ENCODE measurements at regions not wholly inside any gene's neighbourhood (a gene's known extent, or its start where the extent isn't known, plus 50 kb on each side); places are given as distances from the start of the nearest gene placed in this dataset.

GRCh38 chr12:58086930-58087329 lies 145.6 kb downstream of the ATP23 start:
- TF ChIP-seq EZH2phosphoT487 (IDR thresholded peaks at IDR 0.05; ENCODE audit: low read depth): no peak
- TF ChIP-seq CTCF (IDR thresholded peaks at IDR 0.05; ENCODE audit: low read depth, low read length): no peak
- H3K4me3 ChIP-seq (ENCODE audit: low read length): no peak overlapping the region
- H3K27ac ChIP-seq (ENCODE audit: low read length): no peak overlapping the region
- no peaks in the 10 kb centered on the region for H3K79me2 ChIP-seq (ENCODE audit: low read length)
- no peaks in the 10 kb centered on the region for H3K9me3 ChIP-seq (ENCODE audit: insufficient read depth, low read length)
- H4K20me1 ChIP-seq (ENCODE audit: insufficient read depth, low read length): no peaks in the 10 kb centered on the region
- no peak overlapping the region for H3K9ac ChIP-seq (ENCODE audit: low read length)
- H3K4me1 ChIP-seq (ENCODE audit: low read length): no peaks in the 10 kb centered on the region
- no peaks in the 10 kb centered on the region for H3K36me3 ChIP-seq (replicated peaks; ENCODE audit: low read depth, low read length)
- no peak overlapping the region for H3K4me2 ChIP-seq (ENCODE audit: low read length)
- H3K27me3 ChIP-seq (ENCODE audit: low read depth, low read length): no peaks in the 10 kb centered on the region
- no peak overlapping the region for H2AFZ ChIP-seq (ENCODE audit: low read depth, low read length)

DNA sequence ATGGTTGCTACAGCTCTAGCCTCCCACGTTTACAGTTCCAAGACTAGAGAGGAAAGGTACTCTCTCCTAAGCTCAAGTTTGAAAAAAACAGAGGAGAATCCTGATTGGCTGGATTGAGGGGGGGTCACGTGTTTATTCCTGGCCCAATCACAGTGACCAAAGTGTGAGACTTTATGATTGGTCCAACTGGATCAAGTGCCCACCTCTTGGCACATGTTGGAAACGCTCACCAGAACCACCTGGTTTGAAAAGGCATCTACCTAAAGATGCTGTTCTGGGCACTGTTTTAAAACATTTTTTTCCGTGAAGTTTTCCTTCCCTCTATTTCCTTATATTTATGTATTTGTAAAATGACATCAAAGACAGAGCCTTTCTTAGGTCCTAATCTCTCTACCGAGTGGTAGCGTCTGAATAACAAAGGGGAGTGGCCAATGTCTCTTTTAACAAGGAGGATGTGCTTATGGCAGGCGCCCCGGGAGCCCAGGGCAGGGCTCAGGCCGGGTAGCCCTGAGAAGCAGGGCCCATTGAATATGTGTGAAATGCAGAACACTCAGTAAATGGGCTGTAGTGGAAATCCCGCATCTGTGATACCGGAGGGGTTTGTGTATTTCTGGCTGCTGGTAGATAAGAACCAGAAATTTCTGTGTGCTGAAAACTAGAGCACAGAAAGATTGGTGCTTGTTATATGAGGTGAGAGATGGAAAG lies 146.2 kb downstream of the ATP23 start:
- Histone ChIP-seq H3K27me3 (ENCODE audit: low read depth, low read length) (no peaks in the 10 kb centered on the region), H4K20me1 (ENCODE audit: insufficient read depth, low read length) (no peaks in the 10 kb centered on the region), H3K36me3 (replicated peaks; ENCODE audit: low read depth, low read length) (no peaks in the 10 kb centered on the region), H3K4me1 (ENCODE audit: low read length) (no peaks in the 10 kb centered on the region), H3K27ac (ENCODE audit: low read length) (no peak overlapping the region), H3K9me3 (ENCODE audit: insufficient read depth, low read length) (no peaks in the 10 kb centered on the region), H3K4me2 (ENCODE audit: low read length) (no peak overlapping the region; the same call in 1 of the 2 replicates), H3K9ac (ENCODE audit: low read length) (no peak overlapping the region), H3K79me2 (ENCODE audit: low read length) (no peaks in the 10 kb centered on the region), H3K4me3 (ENCODE audit: low read length) (no peak overlapping the region), H2AFZ (ENCODE audit: low read depth, low read length) (no peak overlapping the region; the same call in 1 of the 2 replicates)
- TF ChIP-seq CTCF (IDR thresholded peaks at IDR 0.05; ENCODE audit: low read depth, low read length) (no peak), EZH2phosphoT487 (IDR thresholded peaks at IDR 0.05; ENCODE audit: low read depth) (no peak)

DNA sequence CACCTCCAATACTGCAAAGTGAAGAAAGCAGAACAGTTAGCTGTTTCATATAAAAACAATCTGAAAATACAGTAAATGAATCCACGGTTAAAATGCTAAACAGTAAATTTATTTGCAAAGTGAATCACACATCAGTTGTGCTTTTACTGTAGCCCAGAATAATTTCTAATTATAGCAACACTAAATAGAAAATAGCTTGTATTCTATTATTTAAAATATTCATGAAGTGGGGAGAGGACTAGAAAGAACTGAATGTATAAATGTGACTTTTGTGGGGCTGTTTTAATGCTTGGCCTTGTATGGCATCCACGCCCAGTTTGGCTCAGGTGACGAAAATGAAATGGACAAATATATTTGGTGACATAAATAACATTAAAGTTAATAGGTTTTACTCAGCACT lies 148.2 kb downstream of the ATP23 start:
- H3K9ac ChIP-seq (ENCODE audit: low read length): no peak overlapping the region
- no peaks in the 10 kb centered on the region for H3K27me3 ChIP-seq (ENCODE audit: low read depth, low read length)
- H3K4me2 ChIP-seq (ENCODE audit: low read length): no peak overlapping the region
- no peak overlapping the region for H3K4me3 ChIP-seq (ENCODE audit: low read length)
- H3K4me1 ChIP-seq (ENCODE audit: low read length): no peaks in the 10 kb centered on the region
- H3K27ac ChIP-seq (ENCODE audit: low read length): no peak overlapping the region
- no peaks in the 10 kb centered on the region for H3K36me3 ChIP-seq (replicated peaks; ENCODE audit: low read depth, low read length)
- H4K20me1 ChIP-seq (ENCODE audit: insufficient read depth, low read length): no peaks in the 10 kb centered on the region
- TF ChIP-seq CTCF (IDR thresholded peaks at IDR 0.05; ENCODE audit: low read depth, low read length) (no peak), EZH2phosphoT487 (IDR thresholded peaks at IDR 0.05; ENCODE audit: low read depth) (no peak)
- no peaks in the 10 kb centered on the region for H3K79me2 ChIP-seq (ENCODE audit: low read length)
- H3K9me3 ChIP-seq (ENCODE audit: insufficient read depth, low read length): no peaks in the 10 kb centered on the region
- no peak overlapping the region for H2AFZ ChIP-seq (ENCODE audit: low read depth, low read length)

DNA sequence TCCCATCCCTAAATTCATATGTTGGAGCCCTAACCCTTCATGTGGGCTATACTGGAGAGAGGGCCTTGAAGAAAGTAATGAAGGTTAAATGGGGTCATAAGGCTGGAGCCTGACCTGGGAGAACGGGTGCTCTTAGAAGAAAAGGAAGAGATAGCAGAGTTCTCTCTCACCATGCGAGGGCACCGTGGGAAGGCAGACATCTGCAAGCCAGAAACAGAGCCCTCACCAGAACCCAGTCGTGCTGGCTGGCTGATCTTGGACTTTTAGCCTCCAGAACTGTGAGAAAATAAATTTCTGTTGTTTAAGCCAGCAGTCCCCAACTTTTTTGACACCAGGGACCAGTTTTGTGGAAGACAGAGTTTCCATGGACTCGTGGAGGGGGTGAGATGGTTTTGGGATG lies 149.3 kb downstream of the ATP23 start:
- peaks cover 7% of the 10 kb centered on the region; the same call in 1 of the 2 replicates for H3K4me1 ChIP-seq (ENCODE audit: low read length)
- H4K20me1 ChIP-seq (ENCODE audit: insufficient read depth, low read length): no peaks in the 10 kb centered on the region
- no peak overlapping the region for H3K27ac ChIP-seq (ENCODE audit: low read length)
- no peak overlapping the region for H3K4me3 ChIP-seq (ENCODE audit: low read length)
- no peak overlapping the region for H2AFZ ChIP-seq (ENCODE audit: low read depth, low read length)
- H3K9me3 ChIP-seq (ENCODE audit: insufficient read depth, low read length): no peaks in the 10 kb centered on the region
- no peak overlapping the region for H3K9ac ChIP-seq (ENCODE audit: low read length)
- TF ChIP-seq EZH2phosphoT487 (IDR thresholded peaks at IDR 0.05; ENCODE audit: low read depth) (no peak), CTCF (IDR thresholded peaks at IDR 0.05; ENCODE audit: low read depth, low read length) (no peak)
- no peaks in the 10 kb centered on the region for H3K36me3 ChIP-seq (replicated peaks; ENCODE audit: low read depth, low read length)
- H3K27me3 ChIP-seq (ENCODE audit: low read depth, low read length): no peaks in the 10 kb centered on the region
- H3K4me2 ChIP-seq (ENCODE audit: low read length): no peak overlapping the region
- no peaks in the 10 kb centered on the region for H3K79me2 ChIP-seq (ENCODE audit: low read length)
